Endothelial cell (in vitro differentiated cells): ENCODE measurements at regions not wholly inside any gene's neighbourhood (a gene's known extent, or its start where the extent isn't known, plus 50 kb on each side); places are given as distances from the start of the nearest gene placed in this dataset.

Experiments
- DNase-seq: peaks from one replicate; pipeline ENCODE4 v3.0.0; 2021; ENCODE audit warnings: low spot score
- H3K27ac Mint-ChIP-seq: one replicate; pipeline ENCODE4 v1.8.0; 2021; ENCODE audit warnings: mixed read lengths, inconsistent platforms; ENCODE audit not compliant: unreplicated experiment
- H3K27me3 Mint-ChIP-seq: one replicate; pipeline ENCODE4 v1.8.0; 2021; ENCODE audit warnings: mild to moderate bottlenecking, moderate library complexity, mixed read lengths, inconsistent platforms; ENCODE audit not compliant: unreplicated experiment
- H3K36me3 Mint-ChIP-seq: one replicate; pipeline ENCODE4 v1.8.0; 2021; ENCODE audit warnings: mild to moderate bottlenecking, low read depth, mixed read lengths, inconsistent platforms; ENCODE audit not compliant: unreplicated experiment
- H3K4me1 Mint-ChIP-seq: one replicate; pipeline ENCODE4 v1.8.0; 2021; ENCODE audit warnings: mild to moderate bottlenecking, mixed read lengths, inconsistent platforms; ENCODE audit not compliant: unreplicated experiment
- H3K4me3 Mint-ChIP-seq: one replicate; pipeline ENCODE4 v1.8.0; 2021; ENCODE audit warnings: mild to moderate bottlenecking, mixed read lengths, inconsistent platforms; ENCODE audit not compliant: unreplicated experiment
- H3K9me3 Mint-ChIP-seq: one replicate; pipeline ENCODE4 v1.8.0; 2021; ENCODE audit warnings: mixed read lengths, inconsistent platforms; ENCODE audit not compliant: unreplicated experiment
- TF ChIP-seq, protein P1 (sequence below): fragments of 200-600 bp; sonication (generic); IDR thresholded peaks from one replicate; pipeline ENCODE4 v1.5.0; 2021; ENCODE audit warnings: antibody characterized with exemption; ENCODE audit not compliant: unreplicated experiment

DNA sequence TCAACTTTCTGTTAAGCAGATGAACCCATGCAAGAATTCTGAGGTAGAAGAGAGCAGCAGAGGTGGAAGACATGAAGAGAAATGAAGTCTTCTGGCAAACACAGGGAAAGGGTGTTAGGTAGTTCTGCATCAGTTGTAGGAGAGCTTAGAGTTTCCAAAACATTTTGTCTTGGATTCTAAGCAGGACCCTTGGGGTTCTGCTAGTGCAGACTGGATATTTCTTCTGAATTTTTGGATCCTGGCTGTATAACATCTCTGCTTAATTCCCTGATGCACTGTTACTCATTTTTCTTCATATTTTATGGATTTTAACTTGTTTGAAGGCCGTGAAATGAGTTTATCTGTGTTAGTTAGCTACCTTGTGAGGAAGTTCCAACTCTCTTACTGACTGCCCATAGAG is 208.7 kb upstream of the SLC35G4 start:
- TF ChIP-seq, protein P1, sequence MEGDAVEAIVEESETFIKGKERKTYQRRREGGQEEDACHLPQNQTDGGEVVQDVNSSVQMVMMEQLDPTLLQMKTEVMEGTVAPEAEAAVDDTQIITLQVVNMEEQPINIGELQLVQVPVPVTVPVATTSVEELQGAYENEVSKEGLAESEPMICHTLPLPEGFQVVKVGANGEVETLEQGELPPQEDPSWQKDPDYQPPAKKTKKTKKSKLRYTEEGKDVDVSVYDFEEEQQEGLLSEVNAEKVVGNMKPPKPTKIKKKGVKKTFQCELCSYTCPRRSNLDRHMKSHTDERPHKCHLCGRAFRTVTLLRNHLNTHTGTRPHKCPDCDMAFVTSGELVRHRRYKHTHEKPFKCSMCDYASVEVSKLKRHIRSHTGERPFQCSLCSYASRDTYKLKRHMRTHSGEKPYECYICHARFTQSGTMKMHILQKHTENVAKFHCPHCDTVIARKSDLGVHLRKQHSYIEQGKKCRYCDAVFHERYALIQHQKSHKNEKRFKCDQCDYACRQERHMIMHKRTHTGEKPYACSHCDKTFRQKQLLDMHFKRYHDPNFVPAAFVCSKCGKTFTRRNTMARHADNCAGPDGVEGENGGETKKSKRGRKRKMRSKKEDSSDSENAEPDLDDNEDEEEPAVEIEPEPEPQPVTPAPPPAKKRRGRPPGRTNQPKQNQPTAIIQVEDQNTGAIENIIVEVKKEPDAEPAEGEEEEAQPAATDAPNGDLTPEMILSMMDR: no peak
- Mint-ChIP-seq H3K4me3 (no peak overlapping the region), H3K27ac (no peak overlapping the region), H3K36me3 (no peaks in the 10 kb centered on the region), H3K4me1 (no peaks in the 10 kb centered on the region), H3K9me3 (no peaks in the 10 kb centered on the region), H3K27me3 (no peaks in the 10 kb centered on the region)
- DNase-seq: no peak

DNA sequence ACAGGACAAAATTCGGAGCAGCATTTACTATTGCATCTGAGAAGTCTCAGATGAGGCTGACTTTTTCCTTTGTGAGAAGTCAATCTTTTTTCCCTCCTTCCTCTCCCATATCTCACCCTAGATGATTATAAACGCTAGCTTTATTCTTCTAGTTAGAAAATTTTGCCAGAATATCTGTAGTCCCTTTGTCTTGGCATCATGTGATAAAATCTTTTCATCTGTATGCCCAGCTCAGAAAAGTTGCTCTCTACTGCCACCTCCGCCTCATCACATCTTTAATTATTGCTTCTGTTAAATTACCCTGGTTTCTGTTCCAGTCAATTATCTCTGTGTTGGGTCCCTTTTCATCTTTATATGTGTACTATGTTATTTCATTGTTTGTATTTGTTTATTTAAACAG is 210.8 kb upstream of the SLC35G4 start:
- Mint-ChIP-seq H3K9me3 (no peaks in the 10 kb centered on the region), H3K36me3 (no peaks in the 10 kb centered on the region), H3K27me3 (no peaks in the 10 kb centered on the region), H3K4me3 (no peak overlapping the region), H3K27ac (no peak overlapping the region), H3K4me1 (no peaks in the 10 kb centered on the region)
- TF ChIP-seq, protein P1: peak; percentile 23
- no peak for DNase-seq

DNA sequence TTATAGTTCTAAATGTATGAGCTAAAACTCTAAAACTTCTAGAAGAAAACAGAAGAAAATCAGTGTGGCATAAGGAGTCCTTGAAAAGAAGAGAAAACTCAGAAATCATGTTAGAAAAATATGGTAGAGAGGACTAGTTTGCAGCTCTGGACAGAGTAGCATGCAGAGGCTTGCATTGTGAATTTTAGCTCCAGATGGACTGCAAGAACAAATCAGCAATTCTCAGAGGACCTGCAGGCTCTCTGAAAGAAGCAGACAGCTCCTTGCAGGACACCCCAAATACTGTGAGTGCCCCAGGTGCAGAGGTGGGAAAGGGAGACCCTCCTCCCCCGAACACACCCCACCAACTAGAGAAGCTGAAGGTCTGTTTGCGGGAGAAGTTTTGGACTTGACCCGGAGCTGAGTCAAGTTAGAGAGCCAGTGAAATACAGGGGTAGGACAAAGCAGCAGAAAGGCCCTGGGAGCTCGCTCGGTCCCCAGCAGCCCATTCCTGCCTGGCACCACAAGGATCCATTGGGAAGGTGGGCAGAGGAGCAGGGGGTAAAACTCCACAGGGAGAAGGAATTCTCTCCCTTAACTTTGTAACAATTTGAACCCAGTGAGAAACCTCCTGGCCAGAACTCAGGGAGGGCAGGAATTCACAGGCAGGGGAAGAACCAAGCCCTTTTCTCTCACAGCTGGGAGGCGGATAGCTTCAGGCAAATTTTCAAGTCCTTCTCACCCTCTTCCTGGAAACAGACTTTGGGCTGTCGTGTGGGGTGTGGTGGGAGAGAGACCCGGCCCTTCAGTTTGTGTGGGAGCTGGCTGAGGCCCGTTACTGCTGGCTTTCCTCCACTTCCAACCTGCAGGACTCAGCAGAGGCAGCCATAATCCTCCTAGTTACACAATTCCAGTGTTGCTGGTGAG is 216.2 kb upstream of the SLC35G4 start:
- H3K27me3 Mint-ChIP-seq: peaks cover 2% of the 10 kb centered on the region
- no peaks in the 10 kb centered on the region for H3K9me3 Mint-ChIP-seq
- no peak overlapping the region for H3K4me3 Mint-ChIP-seq
- no peak overlapping the region for H3K27ac Mint-ChIP-seq
- H3K4me1 Mint-ChIP-seq: no peaks in the 10 kb centered on the region
- DNase-seq: no peak
- TF ChIP-seq, protein P1: no peak
- H3K36me3 Mint-ChIP-seq: no peaks in the 10 kb centered on the region

DNA sequence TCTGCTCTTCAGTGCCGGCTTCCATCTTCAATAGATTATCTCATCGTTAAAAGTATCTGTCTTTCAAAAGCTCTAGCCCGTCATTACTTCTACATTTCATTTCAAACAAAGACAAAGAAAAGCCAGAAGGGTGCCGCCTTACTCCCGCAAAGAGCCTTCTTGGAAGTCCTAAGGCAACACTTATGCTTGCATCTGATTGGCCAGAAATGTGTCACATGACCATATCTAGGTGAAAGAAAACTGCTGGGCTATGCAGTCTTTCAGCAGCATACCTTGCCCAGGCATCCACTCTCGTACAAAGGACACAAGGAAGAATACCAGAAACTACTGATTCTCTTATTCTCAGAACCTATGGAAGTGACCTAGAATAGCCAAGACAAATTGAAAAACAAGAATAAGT is 217.1 kb upstream of the SLC35G4 start:
- Mint-ChIP-seq H3K36me3 (no peaks in the 10 kb centered on the region), H3K4me1 (no peaks in the 10 kb centered on the region), H3K27ac (no peak overlapping the region), H3K9me3 (no peaks in the 10 kb centered on the region), H3K4me3 (no peak overlapping the region), H3K27me3 (peaks cover 2% of the 10 kb centered on the region)
- DNase-seq: no peak
- TF ChIP-seq, protein P1: no peak

DNA sequence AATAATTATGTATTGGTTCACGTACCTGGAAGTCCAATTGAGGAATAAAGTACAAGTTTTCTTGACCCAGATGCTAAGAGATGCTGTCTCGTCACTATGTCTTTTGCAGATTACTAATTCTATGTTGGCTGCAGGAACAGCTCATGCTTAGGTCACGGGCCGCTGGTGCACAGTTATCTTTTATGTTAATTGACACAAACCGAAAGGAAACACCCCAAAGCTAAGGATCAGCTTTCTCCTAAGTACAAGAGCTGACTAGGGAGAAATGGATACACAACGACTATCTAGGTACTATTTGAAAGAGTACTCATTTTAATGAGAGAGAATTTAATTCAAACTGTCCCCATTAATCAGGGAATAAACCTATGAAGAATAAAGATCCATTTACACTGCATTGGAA is 217.7 kb upstream of the SLC35G4 start:
- no peaks in the 10 kb centered on the region for H3K36me3 Mint-ChIP-seq
- H3K9me3 Mint-ChIP-seq: no peaks in the 10 kb centered on the region
- no peak overlapping the region for H3K27ac Mint-ChIP-seq
- H3K4me3 Mint-ChIP-seq: no peak overlapping the region
- H3K27me3 Mint-ChIP-seq: peaks cover 2% of the 10 kb centered on the region
- no peak for DNase-seq
- TF ChIP-seq, protein P1: no peak
- no peaks in the 10 kb centered on the region for H3K4me1 Mint-ChIP-seq
